NB4 (cell line): ENCODE measurements at regions not wholly inside any gene's neighbourhood (a gene's known extent, or its start where the extent isn't known, plus 50 kb on each side); places are given as distances from the start of the nearest gene placed in this dataset.
A peak's percentile ranks its signal among the peaks of the same experiment; 100 is the strongest.

Source experiments
- CTCF ChIP-seq: IDR thresholded peaks from one replicate; pipeline ENCODE4 v1.5.1; 2012; ENCODE audit warnings: low read depth, low read length
- POLR2A ChIP-seq: IDR thresholded peaks from 2 replicates; pipeline ENCODE4 v1.6.1; 2011; ENCODE audit warnings: mild to moderate bottlenecking; ENCODE audit not compliant: insufficient read length; ENCODE audit errors: extremely low read depth
- TF ChIP-seq, protein P1 (sequence below): IDR thresholded peaks from 2 replicates; pipeline ENCODE4 v1.6.1; 2011; ENCODE audit warnings: low read depth, low read length

- TF ChIP-seq CTCF, result no peak
- no peak for TF ChIP-seq POLR2A
- TF ChIP-seq, protein P1, sequence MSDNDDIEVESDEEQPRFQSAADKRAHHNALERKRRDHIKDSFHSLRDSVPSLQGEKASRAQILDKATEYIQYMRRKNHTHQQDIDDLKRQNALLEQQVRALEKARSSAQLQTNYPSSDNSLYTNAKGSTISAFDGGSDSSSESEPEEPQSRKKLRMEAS, result 0 out of 2 replicates have a peak, but pooled peaks have one; percentile 6
These were observed 53.7 kb upstream of the SHH start for GRCh38 chr7:155865830-155866525.
